Esophagus muscularis mucosa (tissue), 4 donors: ENCODE measurements at regions not wholly inside any gene's neighbourhood (a gene's known extent, or its start where the extent isn't known, plus 50 kb on each side); places are given as distances from the start of the nearest gene placed in this dataset.

Experiments used
- CTCF ChIP-seq, 3 experiments: fragments of 200-600 bp in 2 of 3; fragments of 450-650 bp in 1 of 3; sonication (generic) in 2 of 3; IDR thresholded peaks; one replicate each; pipeline ENCODE4 v1.5.1; 2017 to 2019; ENCODE audit warnings: antibody characterized with exemption in 3 of 3, mild to moderate bottlenecking in 2 of 3, moderate library complexity in 1 of 3
- EP300 ChIP-seq: sonication (generic); formaldehyde crosslinking; IDR thresholded peaks from one replicate; pipeline ENCODE4 v1.6.1; 2017; ENCODE audit warnings: antibody characterized with exemption
- POLR2A ChIP-seq: fragments of 450-650 bp; IDR thresholded peaks from one replicate; pipeline ENCODE4 v1.6.1; 2017; ENCODE audit warnings: antibody characterized with exemption, moderate library complexity, mild to moderate bottlenecking, low read depth
- POLR2AphosphoS5 ChIP-seq, 2 donors: sonication (generic); formaldehyde crosslinking; IDR thresholded peaks; one replicate each; pipeline ENCODE4 v1.6.1; 2017; ENCODE audit warnings: antibody characterized with exemption in 2 of 2

GRCh38 chr4:58749206-58749605 lies 1639.0 kb upstream of the IGFBP7 start:
- no peak for TF ChIP-seq CTCF (IDR thresholded peaks at IDR 0.05)
- no peak for TF ChIP-seq POLR2A
- no peak for TF ChIP-seq POLR2AphosphoS5 (IDR thresholded peaks at IDR 0.05)
- no peak for TF ChIP-seq EP300
